ENCODE measurements at regions not wholly inside any gene's neighbourhood (a gene's known extent, or its start where the extent isn't known, plus 50 kb on each side); places are given as distances from the start of the nearest gene placed in this dataset.

DNA sequence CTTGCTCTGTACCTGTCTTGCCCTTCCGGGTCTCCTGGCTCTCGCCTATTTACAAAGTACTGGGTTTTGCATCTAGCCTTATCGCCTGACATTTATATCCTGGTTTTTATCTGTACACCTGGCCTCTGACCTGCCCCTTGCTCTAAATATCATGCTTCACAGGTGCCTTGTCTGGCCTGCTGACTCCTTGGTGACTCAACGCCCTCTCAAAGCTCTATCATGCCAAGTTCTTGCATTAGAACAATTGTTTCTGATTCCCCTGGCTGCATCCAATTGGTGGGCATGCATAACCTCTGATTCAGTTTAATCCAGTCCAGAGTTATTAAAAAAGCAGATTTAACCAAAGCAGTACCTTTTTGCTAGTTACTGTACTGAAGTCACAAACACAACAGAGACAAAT, 113.9 kb upstream of the CCDC68 start:
- Histone ChIP-seq H3K4me3 (ENCODE audit: low read depth, low read length) (no peak overlapping the region), H3K27ac (ENCODE audit: low read depth, low read length) (no peak overlapping the region), H3K9me3 (ENCODE audit: control insufficient read depth, insufficient read depth, low read length) (no peaks in the 10 kb centered on the region), H3K27me3 (ENCODE audit: control insufficient read depth, insufficient read depth, low read length) (peaks cover 3% of the 10 kb centered on the region)
- ChIA-PET CTCF (no interaction called here), POLR2A (no interaction called here)
- DNase-seq (ENCODE audit: low read depth, low spot score), result no peak
- TF ChIP-seq, protein P1, sequence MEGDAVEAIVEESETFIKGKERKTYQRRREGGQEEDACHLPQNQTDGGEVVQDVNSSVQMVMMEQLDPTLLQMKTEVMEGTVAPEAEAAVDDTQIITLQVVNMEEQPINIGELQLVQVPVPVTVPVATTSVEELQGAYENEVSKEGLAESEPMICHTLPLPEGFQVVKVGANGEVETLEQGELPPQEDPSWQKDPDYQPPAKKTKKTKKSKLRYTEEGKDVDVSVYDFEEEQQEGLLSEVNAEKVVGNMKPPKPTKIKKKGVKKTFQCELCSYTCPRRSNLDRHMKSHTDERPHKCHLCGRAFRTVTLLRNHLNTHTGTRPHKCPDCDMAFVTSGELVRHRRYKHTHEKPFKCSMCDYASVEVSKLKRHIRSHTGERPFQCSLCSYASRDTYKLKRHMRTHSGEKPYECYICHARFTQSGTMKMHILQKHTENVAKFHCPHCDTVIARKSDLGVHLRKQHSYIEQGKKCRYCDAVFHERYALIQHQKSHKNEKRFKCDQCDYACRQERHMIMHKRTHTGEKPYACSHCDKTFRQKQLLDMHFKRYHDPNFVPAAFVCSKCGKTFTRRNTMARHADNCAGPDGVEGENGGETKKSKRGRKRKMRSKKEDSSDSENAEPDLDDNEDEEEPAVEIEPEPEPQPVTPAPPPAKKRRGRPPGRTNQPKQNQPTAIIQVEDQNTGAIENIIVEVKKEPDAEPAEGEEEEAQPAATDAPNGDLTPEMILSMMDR (IDR thresholded peaks at IDR 0.05; ENCODE audit: low read depth, low read length), result no peak

DNA sequence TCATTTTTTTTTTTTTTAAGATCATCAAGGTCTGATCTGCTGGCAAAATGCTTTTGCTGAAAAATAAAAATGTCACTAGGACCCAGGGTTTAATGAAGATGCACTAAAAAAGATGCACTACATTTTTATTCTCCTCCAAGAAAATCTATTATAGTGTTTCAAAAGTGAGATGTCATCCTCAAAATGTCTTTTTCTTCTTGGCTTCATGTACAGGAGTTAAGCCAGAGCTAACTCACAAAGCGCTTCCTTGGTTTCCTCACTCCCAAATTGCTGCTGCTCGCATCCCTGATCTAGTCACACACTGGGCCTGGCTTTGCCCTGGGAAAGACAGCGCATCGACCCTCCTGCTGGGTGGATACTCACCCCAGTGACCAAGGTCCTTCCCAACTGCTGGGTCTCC, 113.4 kb upstream of the CCDC68 start:
- no peak overlapping the region for H3K4me3 ChIP-seq (ENCODE audit: low read depth, low read length)
- TF ChIP-seq, protein P1 (IDR thresholded peaks at IDR 0.05; ENCODE audit: low read depth, low read length), result no peak
- ChIA-PET POLR2A (no interaction called here), CTCF (interaction anchor here (0.8 kb wide), 1 partner anchor 155 kb away, joined by 5 read pairs; no protein-coding TSS in a partner anchor)
- no peaks in the 10 kb centered on the region for H3K9me3 ChIP-seq (ENCODE audit: control insufficient read depth, insufficient read depth, low read length)
- DNase-seq (ENCODE audit: low read depth, low spot score), result no peak
- H3K27me3 ChIP-seq (ENCODE audit: control insufficient read depth, insufficient read depth, low read length), result peaks cover 3% of the 10 kb centered on the region
- H3K27ac ChIP-seq (ENCODE audit: low read depth, low read length), result no peak overlapping the region

DNA sequence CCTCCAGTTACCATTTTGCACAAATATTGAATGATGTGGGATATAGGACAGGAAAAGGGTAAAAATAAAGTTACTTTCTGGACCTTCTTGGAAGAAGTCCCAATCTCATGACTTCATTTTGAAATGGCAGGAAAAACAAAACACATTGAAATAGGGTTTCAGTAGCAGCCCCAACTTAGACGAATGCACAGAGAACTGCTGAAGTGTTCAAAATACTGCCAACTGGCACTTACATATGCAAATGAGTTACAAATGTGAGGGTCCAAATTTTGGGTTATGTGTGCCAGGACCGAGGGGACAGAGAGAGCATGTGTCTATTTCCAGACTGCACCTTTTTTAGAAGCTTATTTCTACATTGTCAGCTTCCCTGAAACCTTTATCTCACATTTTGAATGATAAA, 112.9 kb upstream of the CCDC68 start:
- POLR2A ChIA-PET, result no interaction called here
- Histone ChIP-seq H3K27me3 (ENCODE audit: control insufficient read depth, insufficient read depth, low read length) (peaks cover 3% of the 10 kb centered on the region), H3K9me3 (ENCODE audit: control insufficient read depth, insufficient read depth, low read length) (no peaks in the 10 kb centered on the region), H3K4me3 (ENCODE audit: low read depth, low read length) (no peak overlapping the region), H3K27ac (ENCODE audit: low read depth, low read length) (no peak overlapping the region)
- no peak for DNase-seq (ENCODE audit: low read depth, low spot score)
- TF ChIP-seq, protein P1 (IDR thresholded peaks at IDR 0.05; ENCODE audit: low read depth, low read length), result no peak
- CTCF ChIA-PET, result interaction anchor here (0.8 kb wide), 1 partner anchor 156 kb away, joined by 5 read pairs; no protein-coding TSS in a partner anchor

DNA sequence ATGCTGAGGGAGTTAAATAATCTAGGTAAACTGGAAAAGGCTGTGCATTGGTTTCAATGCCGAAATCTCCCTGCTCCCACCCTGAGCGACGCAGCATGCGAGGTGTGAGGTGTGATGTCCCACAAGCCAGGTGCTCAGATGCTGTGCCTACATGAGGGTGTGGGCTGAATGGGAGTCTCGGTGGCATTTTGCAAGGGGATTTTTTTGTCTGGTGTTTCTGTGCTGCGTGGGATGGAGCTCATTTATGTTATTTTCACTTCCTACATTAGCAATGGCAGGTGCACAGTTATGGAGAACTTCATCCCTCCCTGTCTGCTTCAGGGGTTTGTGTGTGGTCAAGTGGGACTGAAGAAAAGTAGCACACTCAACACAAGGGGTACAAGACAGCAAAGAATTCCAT, 110.2 kb upstream of the CCDC68 start:
- no peaks in the 10 kb centered on the region for H3K9me3 ChIP-seq (ENCODE audit: control insufficient read depth, insufficient read depth, low read length)
- TF ChIP-seq, protein P1 (IDR thresholded peaks at IDR 0.05; ENCODE audit: low read depth, low read length), result no peak
- no peak overlapping the region for H3K4me3 ChIP-seq (ENCODE audit: low read depth, low read length)
- ChIA-PET CTCF (interaction anchor here (0.6 kb wide), 1 partner anchor 378 kb away, joined by 3 read pairs; no protein-coding TSS in a partner anchor), POLR2A (no interaction called here)
- DNase-seq (ENCODE audit: low read depth, low spot score), result no peak
- H3K27ac ChIP-seq (ENCODE audit: low read depth, low read length), result no peak overlapping the region
- peaks cover 3% of the 10 kb centered on the region for H3K27me3 ChIP-seq (ENCODE audit: control insufficient read depth, insufficient read depth, low read length)

DNA sequence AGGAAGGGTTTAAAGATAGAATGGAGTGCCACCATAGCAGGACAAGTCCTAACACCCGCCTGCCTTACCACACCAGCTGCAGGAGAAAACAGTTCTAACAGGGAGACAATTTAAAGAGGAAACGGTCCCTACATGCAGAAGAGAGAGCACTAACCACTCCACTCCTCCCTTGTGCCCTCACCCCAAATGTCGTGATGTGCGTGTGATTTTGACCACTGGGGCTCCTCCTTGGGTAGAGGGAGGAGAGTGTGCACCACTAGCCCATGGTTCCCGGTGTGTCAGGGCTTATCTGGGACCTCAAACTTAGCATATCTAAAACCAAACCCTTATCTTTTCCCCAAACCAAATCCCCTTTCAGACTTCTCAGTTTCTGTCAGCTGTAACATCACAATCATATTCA, 105.5 kb upstream of the CCDC68 start:
- Histone ChIP-seq H3K27me3 (ENCODE audit: control insufficient read depth, insufficient read depth, low read length) (peaks cover 1% of the 10 kb centered on the region), H3K4me3 (ENCODE audit: low read depth, low read length) (no peak overlapping the region), H3K9me3 (ENCODE audit: control insufficient read depth, insufficient read depth, low read length) (no peaks in the 10 kb centered on the region), H3K27ac (ENCODE audit: low read depth, low read length) (no peak overlapping the region)
- TF ChIP-seq, protein P1 (IDR thresholded peaks at IDR 0.05; ENCODE audit: low read depth, low read length), result no peak
- CTCF ChIA-PET, result no interaction called here
- no peak for DNase-seq (ENCODE audit: low read depth, low spot score)
- POLR2A ChIA-PET, result no interaction called here

Measured in AG04450 (cell line).